RWPE2 (cell line): ENCODE measurements at regions not wholly inside any gene's neighbourhood (a gene's known extent, or its start where the extent isn't known, plus 50 kb on each side); places are given as distances from the start of the nearest gene placed in this dataset.

Experiments used
- ATAC-seq: fragments of 200-7000 bp; cut with Tn5 transposase; 3 replicates; pipeline ENCODE4 v1.9.1; 2021; ENCODE audit warnings: low read depth
- DNase-seq: peaks from one replicate; pipeline ENCODE4 v3.0.0-alpha.2; 2020; ENCODE audit warnings: low spot score
- H3K27ac ChIP-seq: fragments of 450-650 bp; 2 replicates; pipeline ENCODE4 v1.5.1; 2017; ENCODE audit warnings: mild to moderate bottlenecking; ENCODE audit not compliant: poor library complexity, severe bottlenecking
- H3K27me3 ChIP-seq: fragments of 250-450 bp; sonication (Bioruptor Pico); 2 replicates; pipeline ENCODE4 v1.5.1; 2021; ENCODE audit warnings: mild to moderate bottlenecking, moderate library complexity; ENCODE audit not compliant: insufficient read depth, poor library complexity, severe bottlenecking
- H3K36me3 ChIP-seq: fragments of 250-450 bp; sonication (Bioruptor Pico); 2 replicates; pipeline ENCODE4 v1.5.1; 2020; ENCODE audit warnings: low read depth, mild to moderate bottlenecking, moderate library complexity
- H3K4me1 ChIP-seq: fragments of 250-450 bp; sonication (Bioruptor Pico); 2 replicates; pipeline ENCODE4 v1.5.1; 2021; ENCODE audit warnings: mild to moderate bottlenecking, moderate library complexity; ENCODE audit not compliant: insufficient read depth, poor library complexity, severe bottlenecking
- H3K4me3 ChIP-seq: fragments of 250-450 bp; sonication (Bioruptor Pico); 2 replicates; pipeline ENCODE4 v1.5.1; 2021; ENCODE audit warnings: mild to moderate bottlenecking, moderate library complexity; ENCODE audit not compliant: severe bottlenecking
- H3K9me3 ChIP-seq: fragments of 250-450 bp; sonication (Bioruptor Pico); 2 replicates; pipeline ENCODE4 v1.5.1; 2021; ENCODE audit warnings: mild to moderate bottlenecking, moderate library complexity; ENCODE audit not compliant: severe bottlenecking
- TF ChIP-seq, protein P1 (sequence below): fragments of 450-650 bp; IDR thresholded peaks from one replicate; pipeline ENCODE4 v1.5.1; 2017; ENCODE audit warnings: mild to moderate bottlenecking, moderate library complexity; ENCODE audit not compliant: poor library complexity, severe bottlenecking

DNA sequence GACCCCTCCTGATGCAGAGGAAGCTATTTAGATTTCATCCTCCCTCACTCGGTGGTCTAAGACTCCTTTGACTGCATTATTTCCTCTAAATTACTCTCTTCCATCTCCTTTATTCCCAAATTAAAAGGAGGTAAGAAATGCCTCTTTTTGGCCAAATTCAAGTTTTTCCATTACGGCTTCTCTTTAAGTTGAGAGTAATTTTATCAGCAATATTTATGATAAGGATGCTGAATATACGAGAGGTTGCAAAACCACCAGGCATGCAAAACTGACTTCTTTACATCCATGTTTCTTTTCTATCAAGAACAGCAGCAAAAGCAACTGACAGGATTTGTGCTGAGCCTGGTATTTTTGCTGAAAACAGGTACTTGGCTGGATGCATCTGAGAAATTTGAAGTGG is 262.0 kb upstream of the RARB start:
- Histone ChIP-seq H3K4me1 (no peaks in the 10 kb centered on the region), H3K36me3 (no peaks in the 10 kb centered on the region), H3K27me3 (no peaks in the 10 kb centered on the region), H3K4me3 (no peak overlapping the region), H3K27ac (no peak overlapping the region), H3K9me3 (no peaks in the 10 kb centered on the region)
- TF ChIP-seq, protein P1, sequence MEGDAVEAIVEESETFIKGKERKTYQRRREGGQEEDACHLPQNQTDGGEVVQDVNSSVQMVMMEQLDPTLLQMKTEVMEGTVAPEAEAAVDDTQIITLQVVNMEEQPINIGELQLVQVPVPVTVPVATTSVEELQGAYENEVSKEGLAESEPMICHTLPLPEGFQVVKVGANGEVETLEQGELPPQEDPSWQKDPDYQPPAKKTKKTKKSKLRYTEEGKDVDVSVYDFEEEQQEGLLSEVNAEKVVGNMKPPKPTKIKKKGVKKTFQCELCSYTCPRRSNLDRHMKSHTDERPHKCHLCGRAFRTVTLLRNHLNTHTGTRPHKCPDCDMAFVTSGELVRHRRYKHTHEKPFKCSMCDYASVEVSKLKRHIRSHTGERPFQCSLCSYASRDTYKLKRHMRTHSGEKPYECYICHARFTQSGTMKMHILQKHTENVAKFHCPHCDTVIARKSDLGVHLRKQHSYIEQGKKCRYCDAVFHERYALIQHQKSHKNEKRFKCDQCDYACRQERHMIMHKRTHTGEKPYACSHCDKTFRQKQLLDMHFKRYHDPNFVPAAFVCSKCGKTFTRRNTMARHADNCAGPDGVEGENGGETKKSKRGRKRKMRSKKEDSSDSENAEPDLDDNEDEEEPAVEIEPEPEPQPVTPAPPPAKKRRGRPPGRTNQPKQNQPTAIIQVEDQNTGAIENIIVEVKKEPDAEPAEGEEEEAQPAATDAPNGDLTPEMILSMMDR = no peak
- ATAC-seq (no peak), DNase-seq (no peak)

DNA sequence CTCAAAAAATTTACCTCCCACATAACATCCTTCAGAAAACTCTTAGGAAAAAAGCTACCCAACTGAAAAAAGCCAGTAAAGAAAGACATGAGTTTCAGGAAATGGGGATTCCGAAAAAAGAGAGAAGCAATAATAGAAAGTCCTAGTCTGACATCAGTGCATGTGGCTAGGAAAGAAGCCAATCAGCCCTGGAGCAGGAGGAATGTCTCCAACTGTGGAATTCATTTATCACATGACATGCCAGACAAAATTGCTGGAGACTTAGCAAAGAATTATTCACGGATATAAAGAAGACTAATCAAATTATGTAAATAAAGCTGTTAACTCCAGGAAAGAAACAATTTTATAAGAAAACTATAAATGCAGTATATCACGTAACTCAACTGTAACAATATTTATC is 258.9 kb upstream of the RARB start:
- no peaks in the 10 kb centered on the region for H3K27me3 ChIP-seq
- H3K27ac ChIP-seq = no peak overlapping the region
- H3K4me3 ChIP-seq = no peak overlapping the region
- no peak for ATAC-seq
- no peaks in the 10 kb centered on the region for H3K36me3 ChIP-seq
- no peak for DNase-seq
- no peaks in the 10 kb centered on the region for H3K9me3 ChIP-seq
- TF ChIP-seq, protein P1 = no peak
- H3K4me1 ChIP-seq = no peaks in the 10 kb centered on the region

DNA sequence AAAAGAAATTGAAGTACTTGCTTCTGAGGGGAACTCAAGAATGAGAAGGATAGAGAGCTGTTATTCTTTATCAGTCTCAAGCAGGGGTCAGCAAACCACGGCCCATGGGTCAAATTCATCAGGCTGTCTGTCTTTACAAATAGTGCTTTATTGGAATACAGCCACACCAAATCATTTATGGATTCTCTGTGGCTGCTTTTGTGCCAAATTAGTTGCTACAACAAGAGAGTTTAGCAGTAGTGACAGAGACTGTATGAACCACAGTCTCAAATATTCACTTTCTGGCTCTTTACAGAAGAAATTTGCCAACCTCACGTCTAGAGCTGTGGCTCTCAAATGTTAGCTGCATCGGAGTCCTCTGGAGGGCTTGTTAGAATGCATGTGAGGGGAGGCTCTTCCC is 258.0 kb upstream of the RARB start:
- no peaks in the 10 kb centered on the region for H3K36me3 ChIP-seq
- TF ChIP-seq, protein P1 = no peak
- DNase-seq = no peak
- no peak overlapping the region for H3K4me3 ChIP-seq
- no peaks in the 10 kb centered on the region for H3K4me1 ChIP-seq
- H3K27me3 ChIP-seq = no peaks in the 10 kb centered on the region
- no peak for ATAC-seq
- H3K27ac ChIP-seq = no peak overlapping the region
- H3K9me3 ChIP-seq = no peaks in the 10 kb centered on the region

DNA sequence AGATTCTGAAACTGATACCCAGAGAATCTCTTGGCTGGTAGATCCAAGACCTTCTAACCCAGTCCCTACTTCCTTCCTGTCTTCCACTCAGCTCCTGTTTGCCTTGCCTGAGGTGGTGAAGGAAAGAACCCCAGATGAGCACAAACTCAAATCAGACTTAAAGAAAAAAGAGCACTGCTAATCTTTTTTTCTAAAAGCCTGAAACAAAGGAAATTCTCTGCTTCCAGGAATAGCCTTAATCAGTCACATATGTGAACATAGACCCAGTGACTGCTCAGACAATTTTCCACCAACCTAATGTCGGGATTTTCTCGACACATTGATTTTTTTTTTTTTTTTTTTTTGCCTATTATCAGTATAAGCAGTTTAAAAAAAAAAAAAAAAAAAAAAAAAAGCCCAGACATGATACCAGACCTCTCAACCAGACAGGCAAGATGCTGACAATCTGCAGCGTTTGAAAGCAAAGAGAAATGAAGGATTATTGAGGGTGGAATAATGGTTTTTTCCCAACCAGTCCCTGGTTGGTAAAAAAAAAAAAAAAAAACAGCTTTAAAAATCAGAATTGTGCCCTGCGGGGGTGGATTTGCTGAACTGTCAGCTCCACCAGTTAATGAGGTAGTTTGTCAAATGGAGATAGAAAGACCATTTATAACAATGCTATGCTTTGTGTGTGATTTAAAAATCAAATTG is 256.8 kb upstream of the RARB start:
- Histone ChIP-seq H3K9me3 (no peaks in the 10 kb centered on the region), H3K27me3 (no peaks in the 10 kb centered on the region), H3K4me1 (no peaks in the 10 kb centered on the region), H3K36me3 (no peaks in the 10 kb centered on the region), H3K4me3 (no peak overlapping the region), H3K27ac (no peak overlapping the region)
- TF ChIP-seq, protein P1 = no peak
- DNase-seq (no peak), ATAC-seq (no peak)

DNA sequence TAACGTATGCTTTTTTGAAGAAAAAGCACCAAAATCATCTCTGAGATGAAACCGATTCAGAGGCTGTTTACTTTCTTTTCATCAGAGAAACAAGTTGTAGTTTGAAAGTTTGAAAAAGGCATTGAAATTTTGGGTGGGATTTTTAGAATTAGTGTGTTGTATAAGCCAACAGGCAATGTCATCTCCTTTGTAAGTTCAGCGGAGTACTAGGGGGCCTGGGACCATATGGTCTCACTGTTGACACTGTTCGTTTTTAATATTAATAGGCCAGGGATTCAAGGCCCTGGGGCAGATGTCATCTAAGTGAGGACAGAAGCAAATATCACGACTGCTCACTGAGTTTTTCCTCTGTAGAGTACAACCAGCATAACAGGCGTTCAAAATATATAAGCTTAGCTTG is 256.2 kb upstream of the RARB start:
- no peak for ATAC-seq
- TF ChIP-seq, protein P1 = no peak
- DNase-seq = no peak
- peaks cover 3% of the 10 kb centered on the region for H3K27me3 ChIP-seq
- no peaks in the 10 kb centered on the region for H3K9me3 ChIP-seq
- no peak overlapping the region for H3K4me3 ChIP-seq
- no peaks in the 10 kb centered on the region for H3K36me3 ChIP-seq
- no peak overlapping the region for H3K27ac ChIP-seq
- H3K4me1 ChIP-seq = no peaks in the 10 kb centered on the region
